RWPE1 (cell line): ENCODE measurements at regions not wholly inside any gene's neighbourhood (a gene's known extent, or its start where the extent isn't known, plus 50 kb on each side); places are given as distances from the start of the nearest gene placed in this dataset.

Source experiments
- CTCF ChIA-PET: fragments of 350-600 bp; sonication (Branson Sonifier 250); formaldehyde crosslinking; extraction: SDS; loops from one replicate; lab custom pipeline; 2021; lab: Yijun Ruan, JAX
- POLR2A ChIA-PET: fragments of 400-600 bp; formaldehyde crosslinking; extraction: SDS; loops from one replicate; lab custom pipeline; 2020; ENCODE audit warnings: antibody characterized with exemption; ENCODE audit not compliant: low non-redundant PET; lab: Yijun Ruan, JAX
- DNase-seq: peaks from one replicate; pipeline ENCODE4 v3.0.0; 2012; ENCODE audit warnings: low spot score
- H3K27ac ChIP-seq: fragments of 450-650 bp; 2 replicates; pipeline ENCODE4 v1.5.1; 2017
- CTCF ChIP-seq: fragments of 450-650 bp; conservative IDR thresholded peaks from 2 replicates; pipeline ENCODE4 v1.5.1; 2017; ENCODE audit warnings: low read depth, mild to moderate bottlenecking

- ChIA-PET CTCF (interaction anchor here (0.6 to 0.7 kb wide), 2 partner anchors 356 to 552 kb away, joined by 3 to 4 read pairs; no protein-coding TSS in a partner anchor), POLR2A (no interaction called here)
- no peak overlapping the region for H3K27ac ChIP-seq
- DNase-seq = no peak
- TF ChIP-seq CTCF = no peak
These were observed 239.6 kb upstream of the B3GALT2 start for GRCh38 chr1:193426061-193426460.

- H3K27ac ChIP-seq = no peak overlapping the region
- POLR2A ChIA-PET = no interaction called here
- no peak for TF ChIP-seq CTCF
- CTCF ChIA-PET = no interaction called here
- no peak for DNase-seq
These were observed 235.1 kb upstream of the B3GALT2 start for GRCh38 chr1:193421487-193421886.

- CTCF ChIA-PET = interaction anchor here (0.5 kb wide), 1 partner anchor 81 kb away, joined by 3 read pairs; no protein-coding TSS in a partner anchor
These were observed 232.9 kb upstream of the B3GALT2 start for GRCh38 chr1:193419295-193419694.

GRCh38 chr1:193418745-193419058 is 232.3 kb upstream of the B3GALT2 start:
- no peak for TF ChIP-seq CTCF
- DNase-seq = no peak
- no peak overlapping the region for H3K27ac ChIP-seq
- ChIA-PET CTCF (interaction anchor here (0.5 kb wide), 1 partner anchor 80 kb away, joined by 3 read pairs; no protein-coding TSS in a partner anchor), POLR2A (no interaction called here)

More at GRCh38 chr1:193419295-193419694, 232.9 kb upstream of the B3GALT2 start:
- DNase-seq = no peak
- H3K27ac ChIP-seq = no peak overlapping the region
- POLR2A ChIA-PET = no interaction called here
- no peak for TF ChIP-seq CTCF

- ChIA-PET CTCF (interaction anchor here (1.3 kb wide), 1 partner anchor 11 kb away, joined by 6 read pairs; no protein-coding TSS in a partner anchor), POLR2A (no interaction called here)
- no peak for TF ChIP-seq CTCF
- H3K27ac ChIP-seq = no peak overlapping the region
- peak; percentile 38 for DNase-seq
These were observed 231.7 kb upstream of the B3GALT2 start for GRCh38 chr1:193417945-193418744.

GRCh38 chr1:193417403-193417802 is 231.0 kb upstream of the B3GALT2 start:
- no peak for DNase-seq
- CTCF ChIA-PET = interaction anchor here (0.5 to 1.3 kb wide), 3 partner anchors 10 to 432 kb away, joined by 3 to 6 read pairs (median 6); no protein-coding TSS in a partner anchor
- TF ChIP-seq CTCF = no peak
- POLR2A ChIA-PET = no interaction called here
- H3K27ac ChIP-seq = no peak overlapping the region
